MCF 10A (cell line): ENCODE measurements at regions not wholly inside any gene's neighbourhood (a gene's known extent, or its start where the extent isn't known, plus 50 kb on each side); places are given as distances from the start of the nearest gene placed in this dataset.

Source experiments
- BruUV-seq: library from RNA; stranded (reverse); fragments of 400-500 nt; replicated peaks from 2 replicates; lab custom pipeline; 2021; lab: Mats Ljungman, UMichigan
- CTCF ChIA-PET: fragments of 300-600 bp; sonication (Branson Sonifier 250); formaldehyde crosslinking; extraction: SDS; loops from one replicate; lab custom pipeline; 2021; ENCODE audit warnings: antibody characterized with exemption, inconsistent platforms; lab: Yijun Ruan, JAX
- POLR2A ChIA-PET: fragments of 300-600, 350-650 bp; sonication (Branson Sonifier 250); formaldehyde crosslinking; extraction: SDS; loops from one replicate; lab custom pipeline; 2020; ENCODE audit warnings: antibody characterized with exemption, inconsistent platforms; lab: Yijun Ruan, JAX
- DNase-seq: peaks from one replicate; pipeline ENCODE4 v3.0.0-alpha.2; 2018; ENCODE audit not compliant: unreplicated experiment
- H3K27ac Mint-ChIP-seq: one replicate; pipeline ENCODE4 v1.8.0; 2022; ENCODE audit warnings: mild to moderate bottlenecking, low read depth, mixed read lengths; ENCODE audit not compliant: unreplicated experiment
- H3K27me3 Mint-ChIP-seq: one replicate; pipeline ENCODE4 v1.8.0; 2022; ENCODE audit warnings: mixed read lengths; ENCODE audit not compliant: insufficient read depth, unreplicated experiment
- H3K36me3 Mint-ChIP-seq: one replicate; pipeline ENCODE4 v1.8.0; 2022; ENCODE audit warnings: mild to moderate bottlenecking, moderate library complexity, mixed read lengths; ENCODE audit not compliant: insufficient read depth, unreplicated experiment
- H3K4me1 Mint-ChIP-seq: one replicate; pipeline ENCODE4 v1.8.0; 2022; ENCODE audit warnings: mixed read lengths; ENCODE audit not compliant: insufficient read depth, unreplicated experiment
- H3K4me3 Mint-ChIP-seq: one replicate; pipeline ENCODE4 v1.8.0; 2022; ENCODE audit warnings: mild to moderate bottlenecking, moderate library complexity, mixed read lengths; ENCODE audit not compliant: unreplicated experiment
- H3K9me3 Mint-ChIP-seq: one replicate; pipeline ENCODE4 v1.8.0; 2022; ENCODE audit warnings: mixed read lengths; ENCODE audit not compliant: unreplicated experiment
- intact Hi-C: fragments of 100-400 bp; cut with micrococcal nuclease; formaldehyde crosslinking; loops from 2 replicates; pipeline ENCODE4 v1.14.1; 2022
- TF ChIP-seq, protein P1 (sequence below): fragments of 200-600 bp; IDR thresholded peaks from one replicate; pipeline ENCODE4 v1.8.0; 2022; ENCODE audit warnings: antibody characterized with exemption, mild to moderate bottlenecking; ENCODE audit not compliant: unreplicated experiment

- TF ChIP-seq, protein P1, sequence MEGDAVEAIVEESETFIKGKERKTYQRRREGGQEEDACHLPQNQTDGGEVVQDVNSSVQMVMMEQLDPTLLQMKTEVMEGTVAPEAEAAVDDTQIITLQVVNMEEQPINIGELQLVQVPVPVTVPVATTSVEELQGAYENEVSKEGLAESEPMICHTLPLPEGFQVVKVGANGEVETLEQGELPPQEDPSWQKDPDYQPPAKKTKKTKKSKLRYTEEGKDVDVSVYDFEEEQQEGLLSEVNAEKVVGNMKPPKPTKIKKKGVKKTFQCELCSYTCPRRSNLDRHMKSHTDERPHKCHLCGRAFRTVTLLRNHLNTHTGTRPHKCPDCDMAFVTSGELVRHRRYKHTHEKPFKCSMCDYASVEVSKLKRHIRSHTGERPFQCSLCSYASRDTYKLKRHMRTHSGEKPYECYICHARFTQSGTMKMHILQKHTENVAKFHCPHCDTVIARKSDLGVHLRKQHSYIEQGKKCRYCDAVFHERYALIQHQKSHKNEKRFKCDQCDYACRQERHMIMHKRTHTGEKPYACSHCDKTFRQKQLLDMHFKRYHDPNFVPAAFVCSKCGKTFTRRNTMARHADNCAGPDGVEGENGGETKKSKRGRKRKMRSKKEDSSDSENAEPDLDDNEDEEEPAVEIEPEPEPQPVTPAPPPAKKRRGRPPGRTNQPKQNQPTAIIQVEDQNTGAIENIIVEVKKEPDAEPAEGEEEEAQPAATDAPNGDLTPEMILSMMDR, result no peak
- Mint-ChIP-seq H3K27me3 (no peaks in the 10 kb centered on the region), H3K9me3 (no peaks in the 10 kb centered on the region), H3K4me1 (no peaks in the 10 kb centered on the region), H3K36me3 (no peaks in the 10 kb centered on the region), H3K4me3 (no peak overlapping the region), H3K27ac (no peak overlapping the region)
- ChIA-PET POLR2A (no interaction called here), CTCF (interaction anchor here (0.6 to 2.2 kb wide), 3 partner anchors 201 to 488 kb away, joined by 3 to 5 read pairs (median 4); no protein-coding TSS in a partner anchor)
- no TSS peak for BruUV-seq
- intact Hi-C loops, result no loop called here
- no peak for DNase-seq
Measured at GRCh38 chr1:81554534-81554933, 246.2 kb upstream of the ADGRL2 start.

DNA sequence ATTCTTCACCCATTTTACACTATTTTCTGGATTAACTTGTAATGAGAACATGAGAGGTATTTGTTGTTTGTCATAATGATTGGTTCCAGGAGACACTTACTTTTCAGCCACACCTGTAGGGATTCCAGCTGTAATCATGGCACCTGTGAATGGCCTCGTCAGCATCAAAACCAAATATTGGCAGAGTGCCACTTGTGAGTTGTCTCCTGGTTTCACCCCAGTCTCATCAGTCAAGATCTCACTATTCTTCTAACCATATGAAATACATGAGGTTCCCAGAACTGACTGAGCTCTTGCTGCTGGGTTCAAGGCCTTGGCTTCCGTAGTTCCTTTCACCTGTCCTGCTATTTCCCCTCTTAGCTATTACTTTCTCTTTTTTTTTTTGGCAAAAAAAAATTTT lies 246.6 kb upstream of the ADGRL2 start:
- no peaks in the 10 kb centered on the region for H3K36me3 Mint-ChIP-seq
- H3K9me3 Mint-ChIP-seq, result no peaks in the 10 kb centered on the region
- intact Hi-C loops, result no loop called here
- no peaks in the 10 kb centered on the region for H3K27me3 Mint-ChIP-seq
- ChIA-PET CTCF (interaction anchor here (0.6 to 2.2 kb wide), 5 partner anchors 129 to 1636 kb away, joined by 3 to 6 read pairs (median 4); no protein-coding TSS in a partner anchor), POLR2A (no interaction called here)
- BruUV-seq, result no TSS peak
- H3K4me3 Mint-ChIP-seq, result no peak overlapping the region
- no peak overlapping the region for H3K27ac Mint-ChIP-seq
- no peaks in the 10 kb centered on the region for H3K4me1 Mint-ChIP-seq
- TF ChIP-seq, protein P1, result no peak
- DNase-seq, result no peak

- no peak overlapping the region for H3K27ac Mint-ChIP-seq
- BruUV-seq, result no TSS peak
- POLR2A ChIA-PET, result no interaction called here
- no peaks in the 10 kb centered on the region for H3K27me3 Mint-ChIP-seq
- H3K4me1 Mint-ChIP-seq, result no peaks in the 10 kb centered on the region
- DNase-seq, result no peak
- intact Hi-C loops, result no loop called here
- TF ChIP-seq, protein P1, result no peak
- H3K4me3 Mint-ChIP-seq, result no peak overlapping the region
- H3K36me3 Mint-ChIP-seq, result no peaks in the 10 kb centered on the region
- CTCF ChIA-PET, result interaction anchor here (0.5 to 2.2 kb wide), 4 partner anchors 130 to 1636 kb away, joined by 3 to 6 read pairs (median 4); no protein-coding TSS in a partner anchor
- H3K9me3 Mint-ChIP-seq, result no peaks in the 10 kb centered on the region
Measured at GRCh38 chr1:81553503-81553902, 247.2 kb upstream of the ADGRL2 start.

GRCh38 chr1:81551946-81552345 lies 248.8 kb upstream of the ADGRL2 start:
- CTCF ChIA-PET, result interaction anchor here (0.6 to 4.5 kb wide), 2 partner anchors 209 to 345 kb away, joined by 3 to 54 read pairs; no protein-coding TSS in a partner anchor
- Mint-ChIP-seq H3K27me3 (no peaks in the 10 kb centered on the region), H3K9me3 (no peaks in the 10 kb centered on the region), H3K4me1 (no peaks in the 10 kb centered on the region), H3K4me3 (no peak overlapping the region), H3K27ac (no peak overlapping the region), H3K36me3 (no peaks in the 10 kb centered on the region)
- TF ChIP-seq, protein P1, result no peak
- DNase-seq, result no peak
- POLR2A ChIA-PET, result no interaction called here
- BruUV-seq, result no TSS peak
- intact Hi-C loops, result no loop called here
